ENCODE measurements at regions not wholly inside any gene's neighbourhood (a gene's known extent, or its start where the extent isn't known, plus 50 kb on each side); places are given as distances from the start of the nearest gene placed in this dataset.

- ATAC-seq (ENCODE audit: low read depth) (no peak), DNase-seq (ENCODE audit: low spot score) (no peak)
- no peak overlapping the region for H3K4me3 ChIP-seq (ENCODE audit: severe bottlenecking)
- peak overlapping the region; percentile 96 for H3K27ac ChIP-seq (ENCODE audit: poor library complexity, severe bottlenecking)
- H3K4me1 ChIP-seq (ENCODE audit: insufficient read depth, poor library complexity, severe bottlenecking): peaks cover 18% of the 10 kb centered on the region
- H3K9me3 ChIP-seq (ENCODE audit: severe bottlenecking): no peaks in the 10 kb centered on the region
- H3K27me3 ChIP-seq (ENCODE audit: insufficient read depth, poor library complexity, severe bottlenecking): no peaks in the 10 kb centered on the region
- peaks cover 57% of the 10 kb centered on the region for H3K36me3 ChIP-seq (ENCODE audit: low read depth)
- no peak for TF ChIP-seq CTCF (IDR thresholded peaks at IDR 0.05; ENCODE audit: poor library complexity, severe bottlenecking)
Observed at GRCh38 chr12:124424516-124424905, 129.6 kb downstream of the RFLNA start.

- Histone ChIP-seq H3K9me3 (ENCODE audit: severe bottlenecking) (no peaks in the 10 kb centered on the region), H3K4me1 (ENCODE audit: insufficient read depth, poor library complexity, severe bottlenecking) (peaks cover 18% of the 10 kb centered on the region), H3K27me3 (ENCODE audit: insufficient read depth, poor library complexity, severe bottlenecking) (no peaks in the 10 kb centered on the region), H3K27ac (ENCODE audit: poor library complexity, severe bottlenecking) (peak overlapping the region; percentile 96), H3K4me3 (ENCODE audit: severe bottlenecking) (no peak overlapping the region), H3K36me3 (ENCODE audit: low read depth) (peaks cover 63% of the 10 kb centered on the region)
- DNase-seq (ENCODE audit: low spot score) (no peak), ATAC-seq (ENCODE audit: low read depth) (no peak)
- no peak for TF ChIP-seq CTCF (IDR thresholded peaks at IDR 0.05; ENCODE audit: poor library complexity, severe bottlenecking)
Observed at GRCh38 chr12:124423761-124424515, 129.0 kb downstream of the RFLNA start.

- H3K36me3 ChIP-seq (ENCODE audit: low read depth): peaks cover 60% of the 10 kb centered on the region
- H3K4me3 ChIP-seq (ENCODE audit: severe bottlenecking): peak overlapping the region; percentile 3
- TF ChIP-seq CTCF (IDR thresholded peaks at IDR 0.05; ENCODE audit: poor library complexity, severe bottlenecking): no peak
- H3K27ac ChIP-seq (ENCODE audit: poor library complexity, severe bottlenecking): peak overlapping the region; percentile 96
- peak; percentile 92 for DNase-seq (ENCODE audit: low spot score)
- peak; percentile 77 for ATAC-seq (ENCODE audit: low read depth)
- H3K9me3 ChIP-seq (ENCODE audit: severe bottlenecking): no peaks in the 10 kb centered on the region
- peaks cover 18% of the 10 kb centered on the region for H3K4me1 ChIP-seq (ENCODE audit: insufficient read depth, poor library complexity, severe bottlenecking)
- H3K27me3 ChIP-seq (ENCODE audit: insufficient read depth, poor library complexity, severe bottlenecking): no peaks in the 10 kb centered on the region
Observed at GRCh38 chr12:124422570-124423523, 128.0 kb downstream of the RFLNA start.

- peak; percentile 72 for ATAC-seq (ENCODE audit: low read depth)
- peaks cover 18% of the 10 kb centered on the region for H3K4me1 ChIP-seq (ENCODE audit: insufficient read depth, poor library complexity, severe bottlenecking)
- no peak for TF ChIP-seq CTCF (IDR thresholded peaks at IDR 0.05; ENCODE audit: poor library complexity, severe bottlenecking)
- no peaks in the 10 kb centered on the region for H3K9me3 ChIP-seq (ENCODE audit: severe bottlenecking)
- no peak for DNase-seq (ENCODE audit: low spot score)
- no peak overlapping the region for H3K4me3 ChIP-seq (ENCODE audit: severe bottlenecking)
- H3K27ac ChIP-seq (ENCODE audit: poor library complexity, severe bottlenecking): peak overlapping the region; percentile 96
- H3K36me3 ChIP-seq (ENCODE audit: low read depth): peaks cover 65% of the 10 kb centered on the region
- no peaks in the 10 kb centered on the region for H3K27me3 ChIP-seq (ENCODE audit: insufficient read depth, poor library complexity, severe bottlenecking)
Observed at GRCh38 chr12:124422142-124422569, 127.3 kb downstream of the RFLNA start.

Measured in RWPE2 (cell line).